ENCODE measurements at regions not wholly inside any gene's neighbourhood (a gene's known extent, or its start where the extent isn't known, plus 50 kb on each side); places are given as distances from the start of the nearest gene placed in this dataset.

GRCh38 chr2:180717588-180717987 lies 262.8 kb upstream of the UBE2E3 start:
- no peaks in the 10 kb centered on the region for H3K36me3 ChIP-seq (ENCODE audit: control insufficient read depth in 2 of 2, insufficient read depth in 1 of 2, low read length in 2 of 2)
- H3K4me3 ChIP-seq (ENCODE audit: low read depth, low read length): no peak overlapping the region
- CTCF ChIA-PET: interaction anchor here (1.5 kb wide), 1 partner anchor 9 kb away, joined by 3 read pairs; no protein-coding TSS in a partner anchor
- no peaks in the 10 kb centered on the region for H3K9me3 ChIP-seq (ENCODE audit: control insufficient read depth, insufficient read depth, low read depth, low read length)
- no peak overlapping the region for H3K27ac ChIP-seq (ENCODE audit: extremely low read depth, low read depth, low read length)
- no peak for TF ChIP-seq ZNF645 (tag by site-specific recombination; IDR thresholded peaks at IDR 0.05)
- TF ChIP-seq ZNF747 (tag by site-specific recombination; IDR thresholded peaks at IDR 0.05): no peak
- no peak for TF ChIP-seq ZBTB11 (tag by site-specific recombination; conservative IDR thresholded peaks at IDR 0.05; ENCODE audit: low read depth)
- no peak for TF ChIP-seq ZNF488 (tag by site-specific recombination; IDR thresholded peaks at IDR 0.05)
- no peak for TF ChIP-seq MEIS1 (CRISPR knock-in tag; IDR thresholded peaks at IDR 0.05; ENCODE audit: borderline replicate concordance)
- H3K4me1 ChIP-seq (ENCODE audit: control insufficient read depth, insufficient read depth, low read length): no peaks in the 10 kb centered on the region
- POLR2A ChIA-PET: no interaction called here

GRCh38 chr2:180716186-180717180 lies 263.9 kb upstream of the UBE2E3 start:
- Histone ChIP-seq H3K36me3 (ENCODE audit: control insufficient read depth in 2 of 2, insufficient read depth in 1 of 2, low read length in 2 of 2) (no peaks in the 10 kb centered on the region), H3K4me3 (ENCODE audit: low read depth, low read length) (no peak overlapping the region), H3K4me1 (ENCODE audit: control insufficient read depth, insufficient read depth, low read length) (no peaks in the 10 kb centered on the region), H3K9me3 (ENCODE audit: control insufficient read depth, insufficient read depth, low read depth, low read length) (no peaks in the 10 kb centered on the region), H3K27ac (ENCODE audit: extremely low read depth, low read depth, low read length) (no peak overlapping the region)
- POLR2A ChIA-PET: no interaction called here
- TF ChIP-seq ZFHX2 (tag by site-specific recombination; conservative IDR thresholded peaks at IDR 0.05) (0 out of 2 replicates have a peak, but pooled peaks have one; percentile 18), ZSCAN4 (tag by site-specific recombination; IDR thresholded peaks at IDR 0.05) (no peak)
- CTCF ChIA-PET: interaction anchor here (1.5 kb wide), 1 partner anchor 10 kb away, joined by 3 read pairs; no protein-coding TSS in a partner anchor

GRCh38 chr2:180715044-180715443 lies 265.4 kb upstream of the UBE2E3 start:
- H3K36me3 ChIP-seq (ENCODE audit: control insufficient read depth in 2 of 2, insufficient read depth in 1 of 2, low read length in 2 of 2): no peaks in the 10 kb centered on the region
- H3K4me3 ChIP-seq (ENCODE audit: low read depth, low read length): no peak overlapping the region
- no peaks in the 10 kb centered on the region for H3K9me3 ChIP-seq (ENCODE audit: control insufficient read depth, insufficient read depth, low read depth, low read length)
- ChIA-PET POLR2A (no interaction called here), CTCF (interaction anchor here (0.5 to 0.9 kb wide), 3 partner anchors 8 to 832 kb away, joined by 3 to 4 read pairs (median 4); no protein-coding TSS in a partner anchor)
- H3K27ac ChIP-seq (ENCODE audit: extremely low read depth, low read depth, low read length): no peak overlapping the region
- H3K4me1 ChIP-seq (ENCODE audit: control insufficient read depth, insufficient read depth, low read length): no peaks in the 10 kb centered on the region
- TF ChIP-seq INSM2 (tag by site-specific recombination; IDR thresholded peaks at IDR 0.05) (no peak), PRDM4 (tag by site-specific recombination; IDR thresholded peaks at IDR 0.05) (no peak), HOXC10 (CRISPR knock-in tag; IDR thresholded peaks at IDR 0.05) (no peak), ZNF19 (tag by site-specific recombination; IDR thresholded peaks at IDR 0.05; ENCODE audit: low read depth) (no peak), ZSCAN4 (tag by site-specific recombination; IDR thresholded peaks at IDR 0.05) (no peak), ZFP69B (tag by site-specific recombination; IDR thresholded peaks at IDR 0.05) (no peak), ZNF580 (tag by site-specific recombination; IDR thresholded peaks at IDR 0.05) (no peak)
